ENCODE measurements at regions not wholly inside any gene's neighbourhood (a gene's known extent, or its start where the extent isn't known, plus 50 kb on each side); places are given as distances from the start of the nearest gene placed in this dataset.

DNA sequence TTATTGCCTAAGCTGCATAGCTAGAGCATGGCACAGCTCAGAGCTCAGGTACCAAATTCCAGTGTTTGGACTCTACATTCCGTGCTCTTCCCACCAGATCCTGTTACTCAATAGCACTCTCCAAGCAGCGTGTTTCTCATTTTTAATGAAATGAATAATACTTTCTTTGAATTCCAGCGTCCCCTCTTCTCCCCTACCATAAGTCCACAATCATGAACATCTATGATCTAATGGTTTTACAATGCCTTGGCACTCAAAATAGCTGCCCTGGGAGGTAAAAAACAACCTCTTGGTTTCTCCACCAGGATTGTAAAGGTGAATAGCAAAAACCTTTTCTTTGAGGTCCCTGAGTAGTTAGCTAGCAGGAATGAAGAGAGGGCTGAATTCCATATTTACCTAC, 480.0 kb upstream of the PKN2 start:
- DNase-seq (ENCODE audit: low spot score), result no peak
- Histone ChIP-seq H3K4me3 (ENCODE audit: low read depth in 1 of 3, low read length in 3 of 3) (no peak overlapping the region), H3K9ac (ENCODE audit: low read depth in 1 of 2, low read length in 2 of 2) (no peak overlapping the region), H3K4me1 (ENCODE audit: control insufficient read depth in 4 of 4, insufficient read depth in 4 of 4, low read length in 3 of 4) (no peaks in the 10 kb centered on the region), H3K27me3 (ENCODE audit: control insufficient read depth in 4 of 4, insufficient read depth in 4 of 4, low read length in 3 of 4) (no peaks in the 10 kb centered on the region), H3K9me3 (ENCODE audit: control insufficient read depth in 4 of 4, low read length in 3 of 4) (no peaks in the 10 kb centered on the region), H3K36me3 (ENCODE audit: control insufficient read depth in 4 of 4, insufficient read depth in 3 of 4, low read depth in 1 of 4, low read length in 3 of 4) (no peaks in the 10 kb centered on the region), H3K27ac (ENCODE audit: low read depth in 1 of 2, low read length in 2 of 2) (no peak overlapping the region)
- WGBS, result 62% methylated on average over 3 of the region's 3 CpGs
- TF ChIP-seq REST (IDR thresholded peaks at IDR 0.05), result no peak
- TF ChIP-seq FOXA1 (IDR thresholded peaks at IDR 0.05), result no peak
- no peak for TF ChIP-seq TAF1 (conservative IDR thresholded peaks at IDR 0.05)
- no peak for TF ChIP-seq YY1 (IDR thresholded peaks at IDR 0.05)
- no peak for TF ChIP-seq JUND (IDR thresholded peaks at IDR 0.05)
- no peak for TF ChIP-seq MAX (IDR thresholded peaks at IDR 0.05)
- TF ChIP-seq, protein P1, sequence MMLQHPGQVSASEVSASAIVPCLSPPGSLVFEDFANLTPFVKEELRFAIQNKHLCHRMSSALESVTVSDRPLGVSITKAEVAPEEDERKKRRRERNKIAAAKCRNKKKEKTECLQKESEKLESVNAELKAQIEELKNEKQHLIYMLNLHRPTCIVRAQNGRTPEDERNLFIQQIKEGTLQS (IDR thresholded peaks at IDR 0.05), result no peak
- no peak for TF ChIP-seq HNF4G (IDR thresholded peaks at IDR 0.05)
- TF ChIP-seq SP1 (IDR thresholded peaks at IDR 0.05), result no peak
- TF ChIP-seq NR2F2 (IDR thresholded peaks at IDR 0.05), result no peak
- no peak for TF ChIP-seq RXRA (IDR thresholded peaks at IDR 0.05)
- TF ChIP-seq EGR1 (IDR thresholded peaks at IDR 0.05; ENCODE audit: low read depth in 2 of 2), result no peak
- TF ChIP-seq RAD21 (IDR thresholded peaks at IDR 0.05), result no peak
- TF ChIP-seq, protein P2, sequence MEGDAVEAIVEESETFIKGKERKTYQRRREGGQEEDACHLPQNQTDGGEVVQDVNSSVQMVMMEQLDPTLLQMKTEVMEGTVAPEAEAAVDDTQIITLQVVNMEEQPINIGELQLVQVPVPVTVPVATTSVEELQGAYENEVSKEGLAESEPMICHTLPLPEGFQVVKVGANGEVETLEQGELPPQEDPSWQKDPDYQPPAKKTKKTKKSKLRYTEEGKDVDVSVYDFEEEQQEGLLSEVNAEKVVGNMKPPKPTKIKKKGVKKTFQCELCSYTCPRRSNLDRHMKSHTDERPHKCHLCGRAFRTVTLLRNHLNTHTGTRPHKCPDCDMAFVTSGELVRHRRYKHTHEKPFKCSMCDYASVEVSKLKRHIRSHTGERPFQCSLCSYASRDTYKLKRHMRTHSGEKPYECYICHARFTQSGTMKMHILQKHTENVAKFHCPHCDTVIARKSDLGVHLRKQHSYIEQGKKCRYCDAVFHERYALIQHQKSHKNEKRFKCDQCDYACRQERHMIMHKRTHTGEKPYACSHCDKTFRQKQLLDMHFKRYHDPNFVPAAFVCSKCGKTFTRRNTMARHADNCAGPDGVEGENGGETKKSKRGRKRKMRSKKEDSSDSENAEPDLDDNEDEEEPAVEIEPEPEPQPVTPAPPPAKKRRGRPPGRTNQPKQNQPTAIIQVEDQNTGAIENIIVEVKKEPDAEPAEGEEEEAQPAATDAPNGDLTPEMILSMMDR (IDR thresholded peaks at IDR 0.05; ENCODE audit: low read depth, low read length, missing input control), result no peak
- TF ChIP-seq HNF4A (conservative IDR thresholded peaks at IDR 0.05), result no peak
- TF ChIP-seq, protein P3, sequence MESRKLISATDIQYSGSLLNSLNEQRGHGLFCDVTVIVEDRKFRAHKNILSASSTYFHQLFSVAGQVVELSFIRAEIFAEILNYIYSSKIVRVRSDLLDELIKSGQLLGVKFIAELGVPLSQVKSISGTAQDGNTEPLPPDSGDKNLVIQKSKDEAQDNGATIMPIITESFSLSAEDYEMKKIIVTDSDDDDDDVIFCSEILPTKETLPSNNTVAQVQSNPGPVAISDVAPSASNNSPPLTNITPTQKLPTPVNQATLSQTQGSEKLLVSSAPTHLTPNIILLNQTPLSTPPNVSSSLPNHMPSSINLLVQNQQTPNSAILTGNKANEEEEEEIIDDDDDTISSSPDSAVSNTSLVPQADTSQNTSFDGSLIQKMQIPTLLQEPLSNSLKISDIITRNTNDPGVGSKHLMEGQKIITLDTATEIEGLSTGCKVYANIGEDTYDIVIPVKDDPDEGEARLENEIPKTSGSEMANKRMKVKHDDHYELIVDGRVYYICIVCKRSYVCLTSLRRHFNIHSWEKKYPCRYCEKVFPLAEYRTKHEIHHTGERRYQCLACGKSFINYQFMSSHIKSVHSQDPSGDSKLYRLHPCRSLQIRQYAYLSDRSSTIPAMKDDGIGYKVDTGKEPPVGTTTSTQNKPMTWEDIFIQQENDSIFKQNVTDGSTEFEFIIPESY (IDR thresholded peaks at IDR 0.05), result no peak
- TF ChIP-seq FOXA2 (IDR thresholded peaks at IDR 0.05), result no peak
- no peak for TF ChIP-seq GABPA (IDR thresholded peaks at IDR 0.05 in 1 of 2, conservative IDR thresholded peaks at IDR 0.05 in 1 of 2)
